ENCODE measurements at regions not wholly inside any gene's neighbourhood (a gene's known extent, or its start where the extent isn't known, plus 50 kb on each side); places are given as distances from the start of the nearest gene placed in this dataset.
"Not testable (repeated sequence)": the region's sequence is repeated elsewhere in the genome, so short reads cannot be mapped to it uniquely, and the experiment has no call there.

DNA sequence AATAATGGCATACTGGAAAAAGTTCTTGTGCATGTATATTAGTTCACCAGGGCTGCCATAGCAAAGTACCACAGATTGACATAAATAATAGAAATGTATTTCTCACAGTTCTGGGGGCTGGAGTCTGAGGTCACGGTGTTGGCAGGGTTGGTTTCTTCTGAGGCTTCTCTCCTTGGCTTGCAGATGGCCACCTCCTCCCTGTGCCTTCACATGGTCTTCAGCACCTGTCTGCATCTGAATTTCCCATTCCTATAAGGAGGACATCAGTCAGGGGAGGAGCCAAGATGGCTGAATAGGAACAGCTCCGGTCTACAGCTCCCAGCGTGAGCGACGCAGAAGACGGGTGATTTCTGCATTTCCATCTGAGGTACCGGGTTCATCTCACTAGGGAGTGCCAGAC is 70.0 kb downstream of the MAFB start:
- TF ChIP-seq, protein P1, sequence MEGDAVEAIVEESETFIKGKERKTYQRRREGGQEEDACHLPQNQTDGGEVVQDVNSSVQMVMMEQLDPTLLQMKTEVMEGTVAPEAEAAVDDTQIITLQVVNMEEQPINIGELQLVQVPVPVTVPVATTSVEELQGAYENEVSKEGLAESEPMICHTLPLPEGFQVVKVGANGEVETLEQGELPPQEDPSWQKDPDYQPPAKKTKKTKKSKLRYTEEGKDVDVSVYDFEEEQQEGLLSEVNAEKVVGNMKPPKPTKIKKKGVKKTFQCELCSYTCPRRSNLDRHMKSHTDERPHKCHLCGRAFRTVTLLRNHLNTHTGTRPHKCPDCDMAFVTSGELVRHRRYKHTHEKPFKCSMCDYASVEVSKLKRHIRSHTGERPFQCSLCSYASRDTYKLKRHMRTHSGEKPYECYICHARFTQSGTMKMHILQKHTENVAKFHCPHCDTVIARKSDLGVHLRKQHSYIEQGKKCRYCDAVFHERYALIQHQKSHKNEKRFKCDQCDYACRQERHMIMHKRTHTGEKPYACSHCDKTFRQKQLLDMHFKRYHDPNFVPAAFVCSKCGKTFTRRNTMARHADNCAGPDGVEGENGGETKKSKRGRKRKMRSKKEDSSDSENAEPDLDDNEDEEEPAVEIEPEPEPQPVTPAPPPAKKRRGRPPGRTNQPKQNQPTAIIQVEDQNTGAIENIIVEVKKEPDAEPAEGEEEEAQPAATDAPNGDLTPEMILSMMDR (IDR thresholded peaks at IDR 0.05; ENCODE audit: low read depth, low read length, poor library complexity, severe bottlenecking) = not testable (repeated sequence)
- TF ChIP-seq EZH2phosphoT487 (IDR thresholded peaks at IDR 0.05; ENCODE audit: borderline replicate concordance, low read length) = not testable (repeated sequence)

All from DOHH2 (cell line).